Stromal cell of bone marrow (primary cell): ENCODE measurements at regions not wholly inside any gene's neighbourhood (a gene's known extent, or its start where the extent isn't known, plus 50 kb on each side); places are given as distances from the start of the nearest gene placed in this dataset.
"Not testable (repeated sequence)": the region's sequence is repeated elsewhere in the genome, so short reads cannot be mapped to it uniquely, and the experiment has no call there.

ENCODE experiments used
- DNase-seq: peaks from one replicate; pipeline ENCODE4 v3.0.0-alpha.2; 2012; ENCODE audit warnings: low read depth

DNA sequence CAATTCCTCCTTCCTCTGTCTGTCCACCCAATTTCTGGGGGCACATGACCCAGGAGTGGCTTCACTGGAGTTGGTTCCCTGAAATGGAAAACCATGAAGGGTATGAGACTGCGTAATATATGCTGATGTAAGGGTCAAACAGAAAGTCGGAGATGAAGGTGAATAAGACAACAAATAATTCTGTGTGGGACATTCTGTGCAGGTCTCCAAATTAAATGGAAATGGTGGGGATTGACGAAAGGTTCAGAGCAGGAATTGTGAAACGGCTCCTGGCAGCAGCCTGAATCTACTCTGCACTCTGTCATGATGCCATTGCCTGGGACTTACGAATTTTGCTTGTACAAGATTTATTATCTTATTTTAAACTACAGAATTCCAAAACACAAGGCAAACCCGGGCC is 174.8 kb upstream of the RORA start:
- DNase-seq: no peak

DNA sequence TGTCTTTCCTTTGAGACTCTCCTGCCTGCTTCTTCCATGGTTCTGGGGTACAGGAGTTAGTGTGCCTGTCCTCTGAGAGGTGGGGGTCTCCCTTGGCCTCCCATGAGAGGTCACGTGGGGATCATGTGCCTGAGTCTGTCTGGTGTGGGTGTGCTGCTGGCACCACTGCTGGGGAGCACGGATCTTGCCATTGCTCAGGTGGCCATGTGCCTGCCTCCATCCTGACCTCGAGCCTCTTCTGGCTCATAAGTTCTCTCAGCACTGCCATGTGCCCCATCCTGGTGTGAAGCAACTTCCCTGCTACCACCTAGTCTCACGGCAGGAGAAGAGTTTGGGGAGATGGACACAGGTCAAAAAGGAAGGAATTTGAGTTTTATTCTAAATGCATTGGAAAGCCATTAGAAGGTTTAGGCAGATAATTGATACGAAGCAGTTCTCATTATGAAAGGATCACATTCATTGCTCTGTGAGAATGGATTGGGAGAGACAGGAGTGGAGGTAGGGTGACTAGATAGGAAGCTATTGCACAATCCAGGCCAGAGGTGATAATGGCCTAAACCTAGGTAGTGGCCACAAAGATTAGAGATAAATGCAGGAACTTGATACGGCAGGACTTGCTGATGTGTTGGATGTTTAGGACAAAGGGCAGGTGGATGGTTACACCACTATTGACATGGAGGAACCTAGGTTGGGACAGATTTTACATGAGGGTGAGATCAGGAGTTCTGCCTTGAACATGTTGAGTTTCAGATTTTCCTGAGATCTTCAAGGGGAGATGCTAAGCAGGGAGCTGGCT is 173.0 kb upstream of the RORA start:
- DNase-seq: no peak

DNA sequence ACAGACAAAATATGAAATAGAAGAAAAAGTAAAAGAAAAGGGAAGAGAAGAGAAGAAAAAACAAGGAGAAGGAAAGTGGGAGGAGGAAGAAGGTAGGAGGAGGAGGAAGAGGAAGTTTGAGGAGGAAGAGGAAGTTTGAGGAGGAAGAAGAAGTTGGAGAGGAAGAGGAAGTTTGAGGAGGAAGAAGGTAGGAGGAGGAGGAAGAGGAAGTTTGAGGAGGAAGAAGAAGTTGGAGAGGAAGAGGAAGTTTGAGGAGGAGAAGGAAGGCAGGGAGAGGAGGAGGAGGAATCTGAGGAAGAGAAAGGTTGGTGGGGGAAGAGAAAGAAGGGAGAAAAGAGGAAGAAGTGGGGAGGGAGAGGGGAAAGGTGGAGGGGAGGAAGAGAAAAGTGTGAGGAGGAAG is 169.2 kb upstream of the RORA start:
- DNase-seq: no peak

DNA sequence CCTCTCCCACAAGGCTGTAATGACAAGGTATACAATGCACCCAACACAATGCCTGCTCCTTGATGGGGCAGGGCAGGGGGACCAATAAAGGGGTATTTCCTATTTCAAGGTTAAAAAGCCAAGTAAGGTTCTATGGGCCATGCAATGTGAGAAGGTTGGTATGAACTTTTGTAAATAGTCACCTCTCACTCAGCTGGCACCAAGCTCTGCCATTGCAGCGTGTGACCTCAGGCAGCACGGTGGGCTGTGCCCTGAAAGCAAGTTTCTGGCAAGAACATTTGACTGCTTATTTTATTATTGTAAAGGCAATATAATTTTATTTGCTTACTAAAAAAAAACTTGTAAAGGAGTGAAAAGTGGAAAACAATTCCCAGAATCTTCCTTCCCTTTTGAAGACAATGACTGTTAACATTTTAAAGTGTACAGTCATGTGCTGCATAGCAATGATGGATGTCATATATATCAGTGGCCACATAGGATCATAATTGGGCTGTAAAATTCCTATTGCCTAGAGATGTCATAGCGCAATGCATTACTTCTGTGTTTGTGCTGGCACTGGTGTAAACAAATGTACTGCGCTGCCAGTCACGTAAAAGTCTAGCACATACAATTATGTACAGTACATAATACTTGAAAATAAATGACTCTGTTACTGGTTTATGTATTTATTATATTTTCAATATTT is 167.3 kb upstream of the RORA start:
- no peak for DNase-seq

DNA sequence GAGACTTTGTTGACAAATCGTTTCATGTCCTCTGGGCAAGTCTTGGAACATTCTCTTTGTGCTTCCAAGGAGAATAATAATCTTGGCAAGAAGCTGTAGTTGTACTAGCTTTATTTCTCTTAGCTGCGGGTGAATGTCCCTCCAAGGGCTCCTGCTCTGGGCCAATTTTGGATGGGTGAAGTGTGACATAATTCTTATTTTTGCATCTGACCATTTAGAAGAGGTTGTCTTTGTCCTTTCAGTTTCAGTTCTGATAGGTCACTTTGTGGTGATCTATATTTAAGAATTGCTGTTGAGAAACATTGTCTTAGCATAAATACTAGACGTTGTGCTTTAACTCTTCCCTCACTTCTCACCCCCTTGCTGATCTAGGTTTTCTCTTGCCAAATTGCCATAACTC is 164.8 kb upstream of the RORA start:
- DNase-seq: no peak

DNA sequence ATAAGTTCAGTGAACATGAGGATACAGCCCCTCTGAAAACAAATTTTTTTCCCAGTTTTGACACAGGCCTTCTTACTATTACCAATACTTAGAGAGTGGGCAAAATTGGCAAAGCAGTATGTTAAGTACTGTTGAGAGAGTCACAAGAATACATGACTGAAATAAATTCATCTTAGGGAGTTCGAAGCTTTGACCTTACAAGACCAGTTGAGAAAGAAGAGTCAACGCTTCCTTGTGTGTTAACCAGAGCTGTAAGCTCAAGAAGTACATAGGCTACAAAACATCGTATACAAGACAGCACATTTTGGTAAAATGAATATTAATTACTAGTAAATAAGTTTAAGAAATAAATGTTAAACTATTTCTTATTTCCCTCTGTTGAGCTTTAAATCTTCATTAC is 164.4 kb upstream of the RORA start:
- DNase-seq: no peak

DNA sequence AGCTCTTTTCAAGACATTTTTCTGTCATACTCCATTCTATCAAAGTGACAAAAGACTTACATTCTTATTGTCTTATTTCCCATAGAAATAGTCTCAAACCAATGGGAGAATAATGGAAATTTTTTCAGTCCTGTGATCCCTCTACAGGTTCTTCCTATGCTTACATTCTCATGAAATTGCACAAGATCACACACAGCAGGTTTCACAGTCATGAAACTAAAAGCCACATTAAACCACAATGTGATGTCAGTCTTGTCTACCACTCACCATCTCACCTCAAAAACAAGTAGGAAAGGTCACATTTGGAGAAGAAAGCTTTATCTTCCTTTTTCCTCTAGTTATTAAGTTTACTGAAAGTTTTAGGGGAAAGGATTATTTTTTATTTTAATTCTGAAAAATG is 161.0 kb upstream of the RORA start:
- DNase-seq: no peak

DNA sequence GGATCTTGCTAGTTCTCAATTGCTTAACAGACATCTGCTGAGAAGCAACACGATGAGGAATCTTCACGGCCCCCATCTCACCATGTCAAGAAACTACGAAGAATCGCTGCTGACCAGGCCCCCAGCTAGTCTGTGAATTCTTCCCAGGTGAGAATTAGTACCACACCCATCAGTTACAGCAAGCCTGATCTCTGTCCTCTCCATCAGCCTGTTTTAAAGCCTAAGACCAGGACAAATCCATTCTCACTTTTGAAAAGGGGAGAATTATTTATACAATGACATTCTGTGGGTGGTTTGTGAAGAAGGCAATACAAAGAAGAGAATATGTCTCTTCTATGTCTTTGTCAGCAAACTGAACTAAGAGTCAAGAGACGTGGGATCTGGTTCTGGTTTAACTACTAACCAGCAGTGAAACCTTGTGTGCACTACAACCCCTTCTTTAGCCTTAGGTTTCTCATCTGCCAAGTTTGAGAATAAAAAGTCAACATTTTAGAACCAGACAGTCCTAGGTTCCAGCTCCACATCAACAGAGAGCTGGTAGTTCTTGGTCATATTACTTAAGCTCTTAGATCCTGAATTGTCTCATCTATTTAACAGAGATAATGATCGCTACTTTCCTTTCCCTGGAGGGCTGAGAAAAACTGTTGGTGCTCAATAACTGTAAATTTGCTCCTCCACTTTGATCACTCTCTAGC is 160.4 kb upstream of the RORA start:
- no peak for DNase-seq

DNA sequence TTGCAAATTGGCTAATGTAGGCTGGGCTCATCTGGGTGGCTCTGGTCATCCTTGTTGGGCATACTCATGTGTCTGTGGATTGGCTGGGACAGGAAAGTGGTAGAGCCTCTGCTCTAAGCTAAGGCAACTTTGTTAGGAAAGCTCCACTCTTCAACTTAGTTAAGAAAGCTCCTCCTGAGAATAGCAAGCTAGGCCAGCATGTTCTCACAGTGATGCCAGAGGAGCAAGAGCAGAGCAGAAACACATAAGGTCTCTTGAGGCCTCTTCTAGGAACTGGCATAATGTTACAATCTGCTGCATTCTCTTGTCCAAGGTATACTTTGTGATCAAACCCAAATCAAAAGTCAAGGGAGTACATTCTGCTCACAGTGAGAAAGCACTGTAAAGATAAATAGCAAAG is 158.6 kb upstream of the RORA start:
- DNase-seq: no peak

DNA sequence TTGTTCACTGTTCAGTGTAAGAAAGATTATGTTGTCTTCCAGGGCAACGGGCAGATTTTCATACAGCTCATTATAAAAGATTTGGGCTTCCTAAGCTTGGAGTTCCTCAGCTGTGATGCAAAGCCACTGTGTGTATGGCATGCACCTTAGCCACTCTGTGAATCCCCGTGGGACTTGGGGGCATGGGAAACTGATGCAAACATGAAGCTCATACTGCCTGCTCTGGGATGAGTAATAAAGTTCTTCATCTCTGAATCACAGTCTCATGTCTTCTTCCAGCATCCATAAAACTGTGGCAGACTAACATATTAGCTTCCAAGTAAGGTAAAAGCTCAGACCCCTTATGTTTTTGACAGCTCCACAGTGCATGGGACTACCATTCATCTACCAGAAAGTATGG is 154.3 kb upstream of the RORA start:
- peak; percentile 73 for DNase-seq

DNA sequence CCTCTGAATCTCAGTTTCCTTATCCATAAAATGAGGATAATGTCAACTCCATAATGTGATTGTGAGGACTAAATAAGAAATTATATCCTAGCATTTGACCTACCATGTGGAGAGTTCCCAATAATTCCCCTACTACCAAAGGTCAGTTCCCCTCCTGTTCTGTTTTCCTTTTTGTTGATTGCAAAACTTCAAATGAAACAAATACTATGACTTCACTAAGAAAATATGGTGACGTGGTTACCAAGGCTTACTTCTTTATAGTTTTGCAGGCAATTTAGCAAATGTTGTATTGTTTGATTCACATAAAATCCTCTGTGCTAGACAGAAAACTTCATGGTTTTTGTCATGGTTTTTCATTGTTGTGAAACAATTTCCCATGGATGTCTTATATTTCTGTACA is 153.8 kb upstream of the RORA start:
- no peak for DNase-seq

DNA sequence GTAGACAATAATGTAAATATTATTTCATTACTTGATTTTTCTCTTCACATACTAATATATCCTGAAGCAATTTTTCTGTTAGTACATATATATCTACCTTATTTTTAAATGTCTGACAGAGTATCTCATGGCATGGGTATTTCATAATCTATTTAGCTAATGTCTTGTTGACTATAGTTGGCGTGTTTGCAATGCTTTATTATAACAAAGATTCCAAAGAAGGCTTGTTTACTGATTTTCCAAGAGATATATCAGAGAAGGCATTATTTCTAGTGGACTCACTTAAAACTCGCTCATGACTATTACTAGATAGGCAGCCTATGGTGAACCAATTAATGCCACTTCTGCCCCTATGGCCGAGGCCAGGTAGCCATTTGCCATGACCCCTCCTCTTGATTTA is 152.4 kb upstream of the RORA start:
- DNase-seq: no peak

DNA sequence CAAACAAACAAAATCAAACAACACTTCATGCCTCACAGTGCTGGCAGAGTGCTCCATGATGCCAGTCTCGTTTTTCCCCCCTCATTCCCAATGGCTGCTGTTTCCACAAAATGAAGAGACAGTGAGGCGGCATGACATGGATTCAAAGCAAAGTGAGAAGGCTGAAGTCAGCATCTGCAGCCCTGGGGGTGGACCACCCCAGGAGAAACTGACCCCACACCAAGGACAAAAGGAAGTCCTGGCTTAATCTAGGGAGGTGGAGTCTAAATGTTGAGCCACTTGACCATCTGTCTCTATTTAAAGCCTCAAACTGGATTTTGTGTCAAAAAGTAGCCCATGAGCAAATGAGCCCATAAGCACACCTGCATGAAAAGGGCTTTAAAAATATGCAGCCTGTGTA is 151.2 kb upstream of the RORA start:
- no peak for DNase-seq

DNA sequence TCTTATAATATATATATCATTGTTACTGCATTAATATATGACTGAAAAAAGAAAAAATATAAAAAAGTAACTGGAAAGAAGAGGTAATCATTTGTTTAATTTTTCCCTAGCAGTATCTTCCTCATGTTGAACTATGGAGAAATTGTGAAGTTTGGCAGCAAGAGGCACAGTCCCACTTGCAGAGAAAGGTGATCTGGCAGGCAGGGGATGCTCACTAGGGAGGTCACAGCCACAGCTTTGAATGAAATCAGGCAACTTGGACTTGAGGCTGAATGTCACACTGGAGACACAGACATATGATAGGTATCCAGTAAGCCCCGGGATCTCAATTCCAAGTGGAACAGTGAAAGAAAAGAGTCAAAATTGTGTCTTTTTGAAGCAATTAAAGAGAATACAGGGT is 149.9 kb upstream of the RORA start:
- no peak for DNase-seq

DNA sequence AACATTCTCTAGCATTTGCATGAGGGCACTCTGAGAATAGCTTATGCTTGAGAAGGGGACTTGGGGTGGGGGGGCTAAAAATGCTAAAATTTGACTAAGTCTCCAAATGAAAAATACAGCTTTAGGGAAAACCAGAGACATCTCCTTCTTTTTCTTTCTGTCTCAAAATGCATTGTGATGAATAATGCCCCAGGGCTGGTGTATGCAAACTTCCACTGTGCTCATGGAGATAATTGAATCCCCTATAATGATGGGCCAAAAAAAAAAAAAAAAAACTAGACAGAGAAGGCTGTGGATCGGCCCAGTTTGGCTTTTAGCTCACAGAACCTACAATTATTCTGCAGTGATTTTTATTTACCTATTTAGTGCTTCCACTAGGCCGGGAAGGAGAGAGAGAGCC is 147.9 kb upstream of the RORA start:
- no peak for DNase-seq

DNA sequence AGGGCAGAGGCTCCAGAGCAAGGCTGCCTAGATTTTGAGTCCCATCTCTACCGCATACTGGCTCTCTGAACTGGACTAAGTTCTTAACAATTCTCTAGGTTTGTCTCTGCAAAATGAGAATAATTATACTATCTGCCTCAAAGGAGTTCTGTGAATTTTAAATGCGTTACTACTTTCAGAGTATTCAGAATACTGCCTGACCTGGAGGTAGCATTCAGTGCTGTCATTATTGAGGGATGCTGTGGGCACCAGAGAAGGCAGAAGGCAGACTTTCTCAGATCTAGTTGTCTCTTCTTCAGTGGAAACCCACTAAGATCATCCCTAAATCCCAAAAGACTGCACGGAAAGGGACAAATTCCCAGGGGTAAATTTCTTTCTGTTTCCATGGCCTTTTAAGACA is 147.4 kb upstream of the RORA start:
- no peak for DNase-seq

DNA sequence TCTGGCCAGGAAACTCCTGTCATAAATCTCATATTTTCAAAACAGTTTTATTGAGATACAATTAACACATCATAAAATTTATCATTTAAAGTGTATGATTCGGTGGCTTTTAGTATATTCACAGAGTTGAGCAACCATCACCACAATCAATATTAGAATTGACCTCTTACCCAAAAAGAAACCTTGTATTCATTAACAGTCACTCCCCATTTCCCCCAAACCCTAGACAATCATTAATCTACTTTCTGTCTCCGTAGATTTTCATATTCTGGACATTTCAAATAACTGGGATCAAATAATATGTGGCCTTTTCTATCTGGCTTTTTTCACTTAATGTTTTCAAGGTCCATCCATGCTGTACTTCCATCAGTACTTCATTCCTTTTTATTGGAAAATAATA is 145.7 kb upstream of the RORA start:
- DNase-seq: no peak

DNA sequence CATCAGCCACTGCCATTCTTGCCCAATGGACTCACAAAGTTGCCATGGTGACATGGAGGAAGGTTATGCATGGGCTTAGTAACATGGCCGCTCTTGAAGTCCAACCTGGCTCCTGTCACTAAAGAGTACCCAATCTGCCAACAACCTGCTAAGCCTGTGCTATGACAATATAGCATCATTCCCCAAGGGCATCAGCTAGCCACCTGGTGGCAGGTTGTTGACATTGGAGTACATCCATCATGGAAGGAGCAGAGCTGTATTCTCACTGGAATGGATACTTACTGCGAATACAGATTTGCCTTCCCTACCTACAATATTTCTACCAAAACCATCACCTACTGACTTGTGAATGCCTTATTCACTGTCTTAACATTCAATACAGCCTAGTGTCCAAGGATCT is 138.9 kb upstream of the RORA start:
- DNase-seq: no peak

DNA sequence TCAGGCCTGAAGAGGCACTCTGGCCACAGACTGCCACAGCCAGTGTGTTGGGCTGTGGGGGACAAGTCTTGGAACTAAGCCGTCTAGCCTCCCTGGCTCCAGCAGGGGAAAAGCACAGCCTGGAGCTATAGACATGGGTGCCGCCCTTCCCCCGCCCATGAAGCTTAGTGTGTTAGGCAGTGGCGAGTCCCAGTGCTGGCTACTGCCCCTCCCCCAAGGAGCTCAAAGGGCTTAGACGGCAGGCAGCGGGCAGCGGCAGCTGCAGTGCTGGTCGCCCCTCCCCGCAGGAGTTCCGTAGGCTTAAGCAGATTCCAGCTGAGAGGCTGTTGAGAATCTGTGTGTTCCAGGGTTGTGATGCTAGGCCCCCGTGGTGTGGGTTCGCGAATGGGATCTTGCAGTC is 135.8 kb upstream of the RORA start:
- no peak for DNase-seq

DNA sequence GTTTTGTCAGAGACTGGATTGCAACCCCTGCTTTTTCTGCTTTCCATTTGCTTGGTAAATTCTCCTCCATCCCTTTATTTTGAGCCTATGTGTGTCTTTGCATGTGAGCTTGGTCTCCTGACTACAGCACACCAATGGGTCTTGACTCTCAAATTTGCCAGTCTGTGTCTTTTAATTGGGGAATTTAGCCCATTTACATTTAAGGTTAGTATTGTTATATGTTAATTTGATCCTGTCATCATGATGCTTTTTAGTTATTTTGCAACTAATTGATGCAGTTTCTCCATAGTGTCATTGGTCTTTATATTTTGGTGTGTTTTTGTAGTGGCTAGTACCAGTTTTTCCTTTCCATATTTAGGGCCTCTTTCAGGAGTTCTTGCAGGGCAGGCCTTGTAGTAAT is 133.8 kb upstream of the RORA start:
- not testable (repeated sequence) for DNase-seq

DNA sequence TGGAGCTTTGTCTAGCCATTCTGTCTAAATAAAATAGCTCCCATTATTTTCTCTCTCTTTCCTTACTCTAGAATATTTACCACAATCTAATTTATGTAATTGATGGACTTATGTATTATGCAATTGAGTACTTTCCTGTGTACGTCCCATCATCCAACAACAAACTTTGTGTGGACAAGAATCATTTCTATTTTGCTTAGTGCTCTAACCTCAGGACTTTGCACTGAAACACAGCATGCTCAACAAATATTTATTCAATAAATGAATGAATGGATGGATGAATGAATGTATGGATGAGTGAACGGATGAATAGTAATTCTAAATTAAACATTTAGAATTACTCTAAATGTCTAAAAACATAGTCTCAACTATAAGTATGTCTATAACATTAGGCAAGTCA is 115.2 kb upstream of the RORA start:
- no peak for DNase-seq

DNA sequence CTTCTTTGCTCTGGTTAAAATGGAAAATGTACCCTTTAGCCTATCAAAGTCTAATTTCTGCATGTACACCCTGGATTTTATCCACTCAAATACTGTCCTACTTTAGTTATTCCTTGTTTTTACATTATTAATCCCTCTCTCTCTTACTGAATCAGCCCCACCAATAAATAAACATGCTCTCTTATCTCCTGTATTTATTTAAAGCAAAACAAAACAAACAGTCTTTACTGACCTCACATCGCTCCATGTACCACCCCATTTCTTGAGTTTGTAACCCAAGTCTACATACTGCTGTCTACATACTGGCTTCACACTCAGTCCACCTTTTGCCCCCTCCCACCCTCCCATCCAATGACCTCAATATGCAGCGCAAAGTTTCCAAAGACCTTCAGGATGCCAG is 113.3 kb upstream of the RORA start:
- DNase-seq: no peak

DNA sequence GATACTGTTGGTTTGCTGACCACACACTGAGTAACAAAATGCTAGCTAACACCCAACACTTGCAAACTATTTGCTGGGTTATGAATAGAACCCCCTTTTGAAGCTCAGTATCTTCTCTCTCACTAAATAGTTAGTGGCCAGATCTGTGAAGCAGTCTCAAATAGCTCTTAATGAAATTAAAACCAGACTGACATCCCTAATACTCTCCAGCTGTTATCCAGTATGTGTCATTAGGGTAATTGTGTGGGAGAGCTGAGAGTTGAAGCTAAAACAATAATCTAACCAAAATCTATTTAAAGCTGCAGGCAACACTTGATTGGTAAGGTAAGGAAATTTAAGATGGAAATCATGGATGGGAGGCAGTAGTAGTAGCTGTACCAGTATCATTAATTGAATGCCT is 110.4 kb upstream of the RORA start:
- no peak for DNase-seq
